ENCODE measurements at regions not wholly inside any gene's neighbourhood (a gene's known extent, or its start where the extent isn't known, plus 50 kb on each side); places are given as distances from the start of the nearest gene placed in this dataset.

DNA sequence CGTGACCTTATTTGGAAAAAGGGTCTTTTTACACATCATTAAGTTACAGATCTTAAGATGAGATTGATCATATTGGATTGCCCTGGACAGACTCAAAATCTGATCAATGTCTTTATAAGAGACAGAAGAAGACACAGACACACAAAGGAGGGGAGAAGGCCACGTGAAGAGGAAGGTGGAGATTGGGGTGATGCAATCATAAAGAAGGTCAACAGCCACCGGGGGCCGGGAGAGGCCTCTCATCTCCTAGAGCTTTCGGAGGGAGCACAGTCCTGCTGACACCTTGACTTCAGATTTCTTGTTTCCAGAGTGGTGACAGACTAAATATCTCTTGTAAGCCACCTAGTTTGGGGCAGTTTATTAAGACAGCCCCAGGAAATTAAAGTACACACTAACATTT is 204.6 kb upstream of the CSF3R start:
- DNase-seq (ENCODE audit: low read depth in 2 of 2) = no peak

- DNase-seq (ENCODE audit: low read depth in 2 of 2) = no peak
Measured at GRCh38 chr1:36675931-36676562, 193.3 kb upstream of the CSF3R start.

- no peak for DNase-seq (ENCODE audit: low read depth in 2 of 2)
Measured at GRCh38 chr1:36675106-36675505, 192.4 kb upstream of the CSF3R start.

DNA sequence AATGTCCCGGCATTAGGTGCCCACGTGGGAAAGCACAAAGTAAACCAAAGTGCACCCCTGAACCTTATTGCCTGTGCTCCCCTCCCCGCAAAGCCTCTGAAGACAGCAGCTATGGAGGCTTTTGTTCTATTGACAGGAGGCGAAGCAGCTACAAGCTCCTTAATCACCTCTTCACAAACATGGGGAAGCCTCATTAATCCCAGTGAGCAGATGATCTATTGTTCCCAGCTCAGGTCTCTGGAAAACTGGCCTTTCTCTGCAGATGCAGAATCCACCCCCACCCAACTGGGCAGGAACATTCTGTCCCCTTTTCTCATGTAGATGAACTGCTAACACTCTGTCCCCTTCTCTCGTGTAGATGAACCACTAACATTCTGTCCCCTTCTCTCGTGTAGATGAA is 190.5 kb upstream of the CSF3R start:
- DNase-seq (ENCODE audit: low read depth in 2 of 2) = no peak

GRCh38 chr1:36669262-36669661 is 186.5 kb upstream of the CSF3R start:
- DNase-seq (ENCODE audit: low read depth in 2 of 2) = no peak

GRCh38 chr1:36667836-36668235 is 185.1 kb upstream of the CSF3R start:
- no peak for DNase-seq (ENCODE audit: low read depth in 2 of 2)

GRCh38 chr1:36667256-36667655 is 184.5 kb upstream of the CSF3R start:
- DNase-seq (ENCODE audit: low read depth in 2 of 2) = no peak

DNA sequence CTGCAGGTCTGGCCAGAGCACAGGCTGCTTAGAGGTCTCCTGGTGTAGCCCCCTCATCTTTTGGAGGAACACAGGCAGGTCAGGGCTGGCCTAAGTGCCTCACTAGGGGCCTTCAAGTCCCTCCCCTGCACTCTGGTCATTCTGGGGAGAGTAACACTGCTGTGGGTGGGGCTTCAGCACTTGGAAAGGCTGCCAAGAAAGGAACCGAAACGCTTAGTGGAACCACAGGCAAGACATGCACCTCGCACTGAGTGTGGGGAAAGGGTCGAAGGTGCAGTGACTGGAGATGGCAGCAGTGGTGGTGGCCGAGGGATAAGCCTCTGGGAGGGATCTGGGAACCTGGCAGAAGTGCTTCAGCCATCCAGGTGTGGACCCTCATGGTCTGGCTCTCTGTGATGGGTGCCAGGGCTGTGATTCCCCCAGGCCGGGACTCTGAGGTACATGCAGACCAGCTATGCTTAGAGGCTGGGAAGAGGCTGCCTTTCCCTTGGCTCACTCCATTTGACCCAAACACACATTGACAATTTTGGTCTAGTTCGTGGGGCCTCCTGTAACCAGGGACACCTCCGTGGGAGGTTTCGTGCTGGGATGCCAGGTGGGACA is 182.9 kb upstream of the CSF3R start:
- DNase-seq (ENCODE audit: low read depth in 2 of 2) = no peak

DNA sequence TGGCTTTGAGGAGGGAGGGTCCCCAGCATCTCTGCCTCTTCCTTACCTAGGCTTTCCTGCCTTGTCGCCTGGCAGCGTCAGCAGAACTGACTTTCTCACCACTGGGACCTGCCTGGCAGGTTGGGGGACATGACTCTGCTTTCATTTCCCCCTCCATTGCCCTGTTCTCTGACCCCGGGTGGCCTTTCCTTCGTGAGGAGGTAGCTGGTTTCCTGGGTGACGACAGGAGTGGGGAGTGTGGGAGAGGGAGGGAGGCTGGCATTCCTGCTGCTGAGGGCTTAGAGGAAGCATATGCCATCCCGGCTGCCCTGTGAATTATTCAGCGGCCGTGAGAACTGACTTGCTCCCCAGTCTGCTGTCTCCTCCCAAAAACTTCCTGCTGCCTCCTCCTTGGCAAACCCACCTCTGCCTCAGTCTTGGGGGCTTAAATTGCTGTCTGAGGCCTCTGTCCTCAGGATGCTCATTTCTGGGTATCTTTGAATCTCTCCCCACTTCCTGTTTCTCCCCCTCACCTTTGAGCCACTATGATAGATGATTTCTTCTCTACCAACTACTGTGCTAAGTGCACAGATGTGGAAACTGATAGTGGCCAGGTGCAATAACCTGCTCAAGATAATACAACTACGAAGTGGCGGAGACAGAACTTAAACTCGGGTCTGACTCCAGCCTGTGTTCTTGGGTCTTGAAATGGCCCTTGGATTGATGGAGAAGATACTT is 182.0 kb upstream of the CSF3R start:
- DNase-seq (ENCODE audit: low read depth in 2 of 2) = no peak

GRCh38 chr1:36663772-36664430 is 181.2 kb upstream of the CSF3R start:
- DNase-seq (ENCODE audit: low read depth in 2 of 2) = no peak

- DNase-seq (ENCODE audit: low read depth in 2 of 2) = no peak
Measured at GRCh38 chr1:36658838-36659237, 176.1 kb upstream of the CSF3R start.

GRCh38 chr1:36657826-36658225 is 175.1 kb upstream of the CSF3R start:
- DNase-seq (ENCODE audit: low read depth in 2 of 2) = no peak

DNA sequence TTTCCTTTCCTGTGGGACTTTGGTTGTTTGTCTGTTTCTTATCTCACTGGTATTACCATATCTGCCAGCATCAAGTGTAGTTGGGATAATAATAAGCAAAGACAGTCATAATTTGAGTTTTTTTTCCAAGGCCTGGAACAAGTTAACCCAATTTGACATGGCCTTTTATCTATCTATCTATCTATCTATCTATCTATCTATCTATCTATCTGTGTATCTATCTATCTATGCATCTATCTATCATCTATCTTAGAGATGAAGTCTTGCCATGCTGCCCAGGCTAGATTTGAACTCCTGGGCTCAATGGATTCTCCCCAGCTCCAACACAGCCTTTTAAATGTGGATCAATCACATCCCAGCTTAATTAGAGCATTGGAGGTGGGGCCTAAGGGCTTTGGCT is 174.1 kb upstream of the CSF3R start:
- DNase-seq (ENCODE audit: low read depth in 2 of 2) = no peak

DNA sequence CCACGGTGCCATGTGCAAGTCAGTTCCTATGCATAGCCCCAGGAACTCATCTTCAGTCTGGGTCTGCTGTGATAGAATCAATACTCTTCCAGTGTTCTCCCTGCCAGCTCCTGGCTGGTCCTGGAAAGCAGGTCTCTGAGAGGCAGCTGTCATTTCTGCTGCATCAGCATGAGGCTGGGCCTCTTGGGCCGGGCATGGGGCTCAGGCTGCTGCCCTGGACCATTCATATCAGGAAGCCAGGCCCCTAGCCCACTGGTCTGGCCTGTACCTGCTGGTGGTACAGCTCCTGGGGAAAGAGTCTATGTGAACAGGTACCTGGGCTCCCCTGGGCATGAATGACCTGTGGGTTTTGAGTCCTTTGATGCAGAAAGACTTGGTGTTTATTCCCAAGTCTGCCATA is 173.6 kb upstream of the CSF3R start:
- DNase-seq (ENCODE audit: low read depth in 2 of 2) = no peak

- no peak for DNase-seq (ENCODE audit: low read depth in 2 of 2)
Measured at GRCh38 chr1:36654586-36654985, 171.9 kb upstream of the CSF3R start.

- DNase-seq (ENCODE audit: low read depth in 2 of 2) = peak in 1 of 2 donors; percentile 70
Measured at GRCh38 chr1:36653850-36654249, 171.1 kb upstream of the CSF3R start.

DNA sequence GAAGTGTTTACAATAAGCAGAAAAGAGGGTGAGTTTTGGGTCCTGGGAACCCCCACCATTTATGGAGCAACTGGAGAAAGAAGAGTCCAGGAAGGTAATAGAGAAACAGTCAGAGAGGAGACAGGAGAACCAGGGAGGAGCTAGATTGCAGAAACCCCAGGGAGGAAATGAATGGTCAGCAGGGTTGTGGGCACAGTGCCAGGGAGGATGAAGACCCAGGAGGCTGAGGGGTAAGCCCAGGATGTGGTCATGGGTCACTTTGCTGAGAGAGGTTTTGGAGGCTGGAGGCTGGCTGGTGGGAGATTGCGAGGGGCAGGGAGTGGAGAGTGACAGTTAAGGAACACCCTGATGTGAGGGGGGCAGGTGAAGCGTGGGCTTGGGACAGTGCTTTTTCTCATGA is 169.9 kb upstream of the CSF3R start:
- no peak for DNase-seq (ENCODE audit: low read depth in 2 of 2)

GRCh38 chr1:36652011-36652410 is 169.3 kb upstream of the CSF3R start:
- no peak for DNase-seq (ENCODE audit: low read depth in 2 of 2)

DNA sequence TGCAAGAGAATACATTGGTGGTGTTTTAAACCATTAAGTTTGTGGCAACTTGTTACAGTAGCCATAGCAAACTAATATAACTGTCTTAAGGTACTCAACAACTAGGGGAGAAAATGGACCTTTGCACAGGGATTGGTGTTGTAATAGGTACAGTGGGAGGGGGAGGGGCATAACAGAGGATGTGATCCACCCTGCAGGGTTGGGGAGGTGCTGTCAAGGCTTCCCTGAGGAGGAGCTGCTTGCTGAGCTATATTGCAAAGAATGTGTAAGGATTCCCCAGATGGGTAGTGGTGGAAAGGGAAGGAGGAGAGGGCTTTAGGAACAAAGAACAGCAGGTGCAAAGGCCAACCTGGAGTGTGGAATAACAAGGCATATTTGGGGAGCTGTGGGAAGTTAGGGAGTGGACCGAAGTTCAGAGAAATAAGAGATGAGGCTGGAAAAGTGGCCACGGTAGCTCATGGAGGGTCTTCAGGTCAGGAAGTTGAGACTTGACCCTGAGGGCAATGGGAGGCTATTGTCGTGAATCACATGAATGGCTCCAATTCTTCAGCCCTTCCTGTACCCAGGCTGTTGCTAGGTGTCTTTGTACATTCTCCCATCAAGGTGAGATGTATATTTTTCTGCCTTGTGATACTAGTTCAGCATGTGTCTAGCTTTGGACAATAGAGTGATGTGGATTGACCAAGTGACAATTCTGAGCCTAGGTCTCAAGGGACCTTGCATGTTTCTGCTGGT is 168.6 kb upstream of the CSF3R start:
- DNase-seq (ENCODE audit: low read depth in 2 of 2) = no peak

DNA sequence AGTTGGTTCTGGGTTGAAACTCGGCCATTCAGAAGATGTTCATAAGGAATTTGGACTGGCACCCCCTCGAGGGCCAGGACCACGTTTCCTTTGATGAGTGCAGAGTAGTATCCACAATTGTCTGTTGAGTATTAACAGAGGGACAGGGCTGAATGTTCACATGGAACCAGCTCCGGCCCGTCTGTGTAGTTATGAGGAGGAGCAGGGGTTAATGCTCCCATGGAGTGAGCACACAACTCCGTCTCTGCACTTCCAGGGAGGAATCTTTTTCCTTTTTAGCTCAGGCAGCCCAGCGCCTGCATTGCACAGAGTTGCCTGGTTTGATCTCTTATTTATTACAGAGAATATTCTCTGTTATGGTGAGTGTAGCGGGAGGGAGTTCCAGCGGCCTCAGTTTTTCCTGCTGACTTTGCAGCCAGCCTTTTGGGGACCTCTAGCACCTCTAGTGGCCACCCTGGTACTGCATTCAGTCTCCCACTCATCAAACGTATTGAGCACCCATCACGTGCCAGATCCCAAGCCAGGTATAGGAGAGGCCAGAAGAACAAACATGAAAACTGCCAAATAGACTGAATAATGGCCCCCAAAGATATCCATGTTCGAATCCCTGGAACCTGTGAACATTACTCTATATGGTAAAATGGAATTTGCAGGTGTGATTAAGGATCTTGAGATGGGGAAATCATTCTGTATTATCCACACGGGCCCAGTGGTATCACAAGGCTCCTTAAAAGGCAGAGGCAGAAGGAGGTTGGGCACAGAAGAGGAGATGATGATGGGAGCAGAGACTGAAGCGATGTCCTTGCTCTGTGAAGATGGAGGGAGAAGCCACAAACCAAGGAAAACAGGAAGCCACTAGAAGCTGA is 167.7 kb upstream of the CSF3R start:
- DNase-seq (ENCODE audit: low read depth in 2 of 2) = peak; percentile 58 to 74

DNA sequence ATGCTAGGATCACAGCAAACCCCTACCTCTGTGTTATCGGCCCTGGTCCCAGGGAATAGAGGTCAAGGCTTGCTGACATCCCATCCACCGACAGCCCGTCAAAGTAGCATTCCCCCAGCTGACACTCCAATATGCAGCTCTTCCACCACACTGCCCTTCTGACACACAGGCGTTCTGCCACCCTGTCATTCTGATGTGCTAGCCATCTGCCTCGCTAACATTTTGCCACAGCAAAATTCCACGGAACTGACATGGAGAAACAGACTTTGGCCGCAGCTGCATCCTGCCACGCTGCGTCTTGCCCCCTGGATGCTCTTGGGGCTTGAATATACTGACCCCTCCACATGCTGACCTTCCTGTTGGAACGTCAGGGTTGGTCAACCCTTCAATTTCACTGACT is 163.2 kb upstream of the CSF3R start:
- DNase-seq (ENCODE audit: low read depth in 2 of 2) = no peak
